ENCODE measurements at regions not wholly inside any gene's neighbourhood (a gene's known extent, or its start where the extent isn't known, plus 50 kb on each side); places are given as distances from the start of the nearest gene placed in this dataset.
"Not testable (repeated sequence)": the region's sequence is repeated elsewhere in the genome, so short reads cannot be mapped to it uniquely, and the experiment has no call there.

- Mint-ChIP-seq H3K4me1 (ENCODE audit: low read depth) (no peaks in the 10 kb centered on the region), H3K36me3 (ENCODE audit: low read depth) (no peaks in the 10 kb centered on the region), H3K27ac (no peak overlapping the region), H3K9me3 (no peaks in the 10 kb centered on the region), H3K4me3 (no peak overlapping the region), H3K27me3 (peaks cover 8% of the 10 kb centered on the region)
- no peak for DNase-seq
Observed at GRCh38 chr22:26972286-26972685, 314.9 kb downstream of the MIAT start.

GRCh38 chr22:26972915-26973314 is 315.5 kb downstream of the MIAT start:
- H3K4me3 Mint-ChIP-seq; H3K4me1 Mint-ChIP-seq (ENCODE audit: low read depth); DNase-seq; H3K27me3 Mint-ChIP-seq; H3K9me3 Mint-ChIP-seq; H3K36me3 Mint-ChIP-seq (ENCODE audit: low read depth); H3K27ac Mint-ChIP-seq: not testable (repeated sequence)

GRCh38 chr22:26974034-26974433 is 316.6 kb downstream of the MIAT start:
- no peak overlapping the region for H3K27ac Mint-ChIP-seq
- peaks cover 8% of the 10 kb centered on the region for H3K27me3 Mint-ChIP-seq
- DNase-seq = no peak
- no peaks in the 10 kb centered on the region for H3K9me3 Mint-ChIP-seq
- no peaks in the 10 kb centered on the region for H3K4me1 Mint-ChIP-seq (ENCODE audit: low read depth)
- H3K4me3 Mint-ChIP-seq = no peak overlapping the region
- no peaks in the 10 kb centered on the region for H3K36me3 Mint-ChIP-seq (ENCODE audit: low read depth)

- DNase-seq = no peak
- Mint-ChIP-seq H3K9me3 (no peaks in the 10 kb centered on the region), H3K4me3 (no peak overlapping the region), H3K36me3 (ENCODE audit: low read depth) (no peaks in the 10 kb centered on the region), H3K4me1 (ENCODE audit: low read depth) (no peaks in the 10 kb centered on the region), H3K27ac (no peak overlapping the region), H3K27me3 (peaks cover 7% of the 10 kb centered on the region)
Observed at GRCh38 chr22:26974914-26975803, 317.8 kb downstream of the MIAT start.

- Mint-ChIP-seq H3K9me3 (no peaks in the 10 kb centered on the region), H3K4me1 (ENCODE audit: low read depth) (no peaks in the 10 kb centered on the region)
Observed at GRCh38 chr22:26975865-26976264, 318.5 kb downstream of the MIAT start.

GRCh38 chr22:26977741-26978376 is 320.5 kb downstream of the MIAT start:
- no peak overlapping the region for H3K4me3 Mint-ChIP-seq
- DNase-seq = no peak
- no peak overlapping the region for H3K27ac Mint-ChIP-seq
- H3K36me3 Mint-ChIP-seq (ENCODE audit: low read depth) = no peaks in the 10 kb centered on the region
- no peaks in the 10 kb centered on the region for H3K9me3 Mint-ChIP-seq
- H3K4me1 Mint-ChIP-seq (ENCODE audit: low read depth) = no peaks in the 10 kb centered on the region
- no peaks in the 10 kb centered on the region for H3K27me3 Mint-ChIP-seq

More at GRCh38 chr22:26975865-26976264, 318.5 kb downstream of the MIAT start:
- Mint-ChIP-seq H3K36me3 (ENCODE audit: low read depth) (no peaks in the 10 kb centered on the region), H3K4me3 (no peak overlapping the region), H3K27me3 (peaks cover under 1% of the 10 kb centered on the region), H3K27ac (no peak overlapping the region)
- DNase-seq = no peak

GRCh38 chr22:26979294-26979693 is 321.9 kb downstream of the MIAT start:
- Mint-ChIP-seq H3K27ac (no peak overlapping the region), H3K9me3 (no peaks in the 10 kb centered on the region), H3K4me1 (ENCODE audit: low read depth) (no peaks in the 10 kb centered on the region), H3K27me3 (no peaks in the 10 kb centered on the region), H3K4me3 (no peak overlapping the region), H3K36me3 (ENCODE audit: low read depth) (no peaks in the 10 kb centered on the region)
- DNase-seq = no peak

- no peaks in the 10 kb centered on the region for H3K4me1 Mint-ChIP-seq (ENCODE audit: low read depth)
- no peaks in the 10 kb centered on the region for H3K36me3 Mint-ChIP-seq (ENCODE audit: low read depth)
- H3K9me3 Mint-ChIP-seq = no peaks in the 10 kb centered on the region
- DNase-seq = no peak
- H3K27me3 Mint-ChIP-seq = no peaks in the 10 kb centered on the region
- H3K4me3 Mint-ChIP-seq = no peak overlapping the region
- H3K27ac Mint-ChIP-seq = no peak overlapping the region
Observed at GRCh38 chr22:26981111-26981510, 323.7 kb downstream of the MIAT start.

- Mint-ChIP-seq H3K27me3 (no peaks in the 10 kb centered on the region), H3K4me3 (no peak overlapping the region), H3K27ac (no peak overlapping the region), H3K4me1 (ENCODE audit: low read depth) (no peaks in the 10 kb centered on the region), H3K9me3 (no peaks in the 10 kb centered on the region), H3K36me3 (ENCODE audit: low read depth) (no peaks in the 10 kb centered on the region)
- no peak for DNase-seq
Observed at GRCh38 chr22:26981541-26981940, 324.2 kb downstream of the MIAT start.

GRCh38 chr22:26983311-26983710 is 325.9 kb downstream of the MIAT start:
- Mint-ChIP-seq H3K4me1 (ENCODE audit: low read depth) (no peaks in the 10 kb centered on the region), H3K27me3 (no peaks in the 10 kb centered on the region), H3K27ac (no peak overlapping the region), H3K4me3 (no peak overlapping the region), H3K9me3 (no peaks in the 10 kb centered on the region), H3K36me3 (ENCODE audit: low read depth) (no peaks in the 10 kb centered on the region)
- no peak for DNase-seq

- Mint-ChIP-seq H3K4me1 (ENCODE audit: low read depth) (no peaks in the 10 kb centered on the region), H3K9me3 (no peaks in the 10 kb centered on the region), H3K27me3 (no peaks in the 10 kb centered on the region), H3K27ac (no peak overlapping the region), H3K4me3 (no peak overlapping the region), H3K36me3 (ENCODE audit: low read depth) (no peaks in the 10 kb centered on the region)
- DNase-seq = no peak
Observed at GRCh38 chr22:26985206-26985605, 327.8 kb downstream of the MIAT start.

- Mint-ChIP-seq H3K4me3 (no peak overlapping the region), H3K9me3 (no peaks in the 10 kb centered on the region), H3K4me1 (ENCODE audit: low read depth) (no peaks in the 10 kb centered on the region), H3K27ac (no peak overlapping the region), H3K27me3 (no peaks in the 10 kb centered on the region), H3K36me3 (ENCODE audit: low read depth) (no peaks in the 10 kb centered on the region)
- DNase-seq = no peak
Observed at GRCh38 chr22:26985931-26986782, 328.8 kb downstream of the MIAT start.

GRCh38 chr22:26986884-26987283 is 329.5 kb downstream of the MIAT start:
- Mint-ChIP-seq H3K4me3 (no peak overlapping the region), H3K9me3 (no peaks in the 10 kb centered on the region), H3K4me1 (ENCODE audit: low read depth) (no peaks in the 10 kb centered on the region), H3K27me3 (no peaks in the 10 kb centered on the region), H3K36me3 (ENCODE audit: low read depth) (no peaks in the 10 kb centered on the region), H3K27ac (no peak overlapping the region)
- no peak for DNase-seq

- no peaks in the 10 kb centered on the region for H3K9me3 Mint-ChIP-seq
- no peak overlapping the region for H3K27ac Mint-ChIP-seq
- H3K4me1 Mint-ChIP-seq (ENCODE audit: low read depth) = no peaks in the 10 kb centered on the region
- H3K36me3 Mint-ChIP-seq (ENCODE audit: low read depth) = no peaks in the 10 kb centered on the region
- no peak overlapping the region for H3K4me3 Mint-ChIP-seq
- no peak for DNase-seq
- no peaks in the 10 kb centered on the region for H3K27me3 Mint-ChIP-seq
Observed at GRCh38 chr22:26990503-26991189, 333.3 kb downstream of the MIAT start.
